ENCODE measurements at regions not wholly inside any gene's neighbourhood (a gene's known extent, or its start where the extent isn't known, plus 50 kb on each side); places are given as distances from the start of the nearest gene placed in this dataset.

DNA sequence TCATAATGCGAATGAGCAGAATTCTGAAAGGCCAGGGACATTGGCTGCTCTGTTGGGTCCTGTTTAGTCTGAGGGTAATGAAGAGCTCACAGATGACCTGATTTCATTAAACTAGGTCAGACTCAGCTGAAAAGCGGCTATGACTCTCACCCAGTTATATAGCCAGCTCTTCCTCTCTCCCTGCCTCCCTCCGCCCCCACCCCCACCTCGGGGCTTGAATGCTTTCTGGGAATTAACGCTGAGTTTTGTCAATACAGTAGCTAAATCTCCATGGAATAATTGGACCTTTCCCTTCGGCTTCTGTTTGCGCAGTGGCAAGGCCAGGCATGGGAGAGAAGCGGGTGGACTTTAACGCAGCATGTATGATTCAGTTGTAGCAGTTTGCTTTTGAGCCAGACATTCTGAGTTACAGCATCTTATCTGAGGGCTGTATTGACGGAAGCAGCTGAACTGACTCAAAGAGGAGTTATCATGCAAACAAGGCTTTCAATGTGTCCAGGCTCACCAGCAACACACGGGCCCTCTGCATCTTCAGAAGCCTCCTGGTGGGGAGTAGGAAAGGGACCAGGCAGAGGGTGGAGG, 110.6 kb downstream of the MYCN start:
- 65% methylated on average over 11 of the region's 11 CpGs for WGBS
- no peaks in the 10 kb centered on the region for H3K36me3 ChIP-seq
- H3K4me3 ChIP-seq = no peak overlapping the region
- DNase-seq (ENCODE audit: low spot score) = no peak
- no peaks in the 10 kb centered on the region for H3K9me3 ChIP-seq
- no peaks in the 10 kb centered on the region for H3K4me1 ChIP-seq (replicated peaks)
- no peak overlapping the region for H3K27ac ChIP-seq
- intact Hi-C loops (cut with DNase I) = no loop called here
- H3K27me3 ChIP-seq (replicated peaks; ENCODE audit: insufficient read depth) = no peaks in the 10 kb centered on the region
- no peak for TF ChIP-seq POLR2A (IDR thresholded peaks at IDR 0.05)
- TF ChIP-seq, protein P1, sequence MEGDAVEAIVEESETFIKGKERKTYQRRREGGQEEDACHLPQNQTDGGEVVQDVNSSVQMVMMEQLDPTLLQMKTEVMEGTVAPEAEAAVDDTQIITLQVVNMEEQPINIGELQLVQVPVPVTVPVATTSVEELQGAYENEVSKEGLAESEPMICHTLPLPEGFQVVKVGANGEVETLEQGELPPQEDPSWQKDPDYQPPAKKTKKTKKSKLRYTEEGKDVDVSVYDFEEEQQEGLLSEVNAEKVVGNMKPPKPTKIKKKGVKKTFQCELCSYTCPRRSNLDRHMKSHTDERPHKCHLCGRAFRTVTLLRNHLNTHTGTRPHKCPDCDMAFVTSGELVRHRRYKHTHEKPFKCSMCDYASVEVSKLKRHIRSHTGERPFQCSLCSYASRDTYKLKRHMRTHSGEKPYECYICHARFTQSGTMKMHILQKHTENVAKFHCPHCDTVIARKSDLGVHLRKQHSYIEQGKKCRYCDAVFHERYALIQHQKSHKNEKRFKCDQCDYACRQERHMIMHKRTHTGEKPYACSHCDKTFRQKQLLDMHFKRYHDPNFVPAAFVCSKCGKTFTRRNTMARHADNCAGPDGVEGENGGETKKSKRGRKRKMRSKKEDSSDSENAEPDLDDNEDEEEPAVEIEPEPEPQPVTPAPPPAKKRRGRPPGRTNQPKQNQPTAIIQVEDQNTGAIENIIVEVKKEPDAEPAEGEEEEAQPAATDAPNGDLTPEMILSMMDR (IDR thresholded peaks at IDR 0.05) = no peak
- no peak for TF ChIP-seq POLR2AphosphoS5 (IDR thresholded peaks at IDR 0.05)

DNA sequence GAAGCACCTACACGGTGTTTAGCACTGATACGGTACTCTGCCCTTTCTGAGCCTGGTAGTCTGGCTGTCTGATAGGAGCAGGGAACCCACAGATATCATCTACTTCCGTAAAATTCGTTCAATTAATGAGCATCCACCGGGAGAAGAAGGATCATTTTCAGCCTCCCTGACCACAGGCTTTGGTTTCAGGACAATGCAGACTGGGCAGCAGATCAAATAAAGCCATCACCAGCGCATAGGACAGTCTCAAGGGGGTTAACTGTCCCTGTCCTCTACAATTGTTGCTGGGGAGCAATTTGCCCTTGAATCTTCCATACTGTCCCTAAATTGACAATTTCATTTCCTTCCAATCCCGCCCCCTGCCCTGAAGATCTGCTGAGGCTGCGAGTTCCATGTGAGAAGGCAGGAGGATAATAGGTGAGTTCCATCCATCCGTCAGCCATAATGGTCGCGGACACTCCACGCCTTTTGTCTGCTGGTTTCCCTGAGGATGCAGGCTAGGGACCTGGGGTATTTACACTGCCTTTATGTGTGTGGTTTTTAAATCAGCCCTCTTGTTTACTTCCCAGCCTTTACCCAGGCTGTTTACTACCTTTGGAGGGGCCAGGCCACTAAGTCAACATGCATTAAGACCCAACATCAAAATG, 110.0 kb downstream of the MYCN start:
- no peaks in the 10 kb centered on the region for H3K27me3 ChIP-seq (replicated peaks; ENCODE audit: insufficient read depth)
- no peak overlapping the region for H3K4me3 ChIP-seq
- no peaks in the 10 kb centered on the region for H3K4me1 ChIP-seq (replicated peaks)
- no peak overlapping the region for H3K27ac ChIP-seq
- H3K36me3 ChIP-seq = no peaks in the 10 kb centered on the region
- 81% methylated on average over 12 of the region's 12 CpGs for WGBS
- DNase-seq (ENCODE audit: low spot score) = no peak
- TF ChIP-seq POLR2AphosphoS5 (IDR thresholded peaks at IDR 0.05) (no peak), POLR2A (IDR thresholded peaks at IDR 0.05) (no peak)
- TF ChIP-seq, protein P1 (IDR thresholded peaks at IDR 0.05) = no peak
- no peaks in the 10 kb centered on the region for H3K9me3 ChIP-seq
- intact Hi-C loops (cut with DNase I) = no loop called here

DNA sequence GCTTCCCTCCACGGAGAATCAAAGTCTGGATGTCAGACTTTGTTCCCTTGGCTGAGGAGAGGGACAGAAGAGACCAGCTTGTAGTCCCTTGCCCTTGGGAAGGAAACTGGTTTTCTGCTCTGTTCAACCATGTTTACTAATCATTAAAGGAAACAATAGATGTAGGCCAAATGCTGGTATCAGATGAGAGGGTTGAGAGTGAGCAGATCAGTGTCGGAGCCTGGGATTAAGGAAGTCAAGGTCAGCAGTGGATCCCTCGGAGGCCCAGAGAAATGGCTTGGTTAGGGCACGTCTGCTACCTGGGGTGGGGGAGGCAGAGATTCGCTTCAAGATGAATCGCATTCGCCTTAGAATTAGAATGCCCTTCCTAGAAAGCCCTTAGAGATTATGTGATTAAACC, 109.1 kb downstream of the MYCN start:
- Histone ChIP-seq H3K9me3 (no peaks in the 10 kb centered on the region), H3K27me3 (replicated peaks; ENCODE audit: insufficient read depth) (no peaks in the 10 kb centered on the region), H3K36me3 (no peaks in the 10 kb centered on the region), H3K27ac (no peak overlapping the region), H3K4me1 (replicated peaks) (no peaks in the 10 kb centered on the region), H3K4me3 (no peak overlapping the region)
- TF ChIP-seq POLR2A (IDR thresholded peaks at IDR 0.05) (no peak), POLR2AphosphoS5 (IDR thresholded peaks at IDR 0.05) (no peak)
- TF ChIP-seq, protein P1 (IDR thresholded peaks at IDR 0.05) = no peak
- 81% methylated on average over 7 of the region's 7 CpGs for whole genome bisulfite sequencing
- DNase-seq (ENCODE audit: low spot score) = no peak
- intact Hi-C loops (cut with DNase I) = no loop called here

DNA sequence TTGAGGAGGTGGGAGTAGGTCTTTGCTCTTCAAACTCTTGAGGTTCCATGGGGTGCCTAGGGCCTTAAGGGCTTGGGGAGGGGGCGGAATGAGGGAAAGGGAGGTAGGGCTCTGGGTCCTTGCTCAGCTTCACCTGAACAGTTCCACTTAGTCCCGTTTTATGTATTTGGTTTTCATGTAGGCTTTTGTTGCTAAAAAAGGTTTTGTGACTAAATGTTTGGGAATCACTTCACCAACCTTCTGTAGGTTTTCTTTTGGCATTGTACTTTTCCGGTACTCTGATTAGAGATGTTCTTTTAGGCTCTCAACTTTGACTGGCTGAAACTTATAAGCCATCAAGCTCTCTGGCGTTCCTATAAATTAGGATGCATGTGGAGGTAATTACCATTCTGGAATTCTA, 108.1 kb downstream of the MYCN start:
- Histone ChIP-seq H3K36me3 (no peaks in the 10 kb centered on the region), H3K27me3 (replicated peaks; ENCODE audit: insufficient read depth) (no peaks in the 10 kb centered on the region), H3K27ac (no peak overlapping the region), H3K9me3 (no peaks in the 10 kb centered on the region), H3K4me1 (replicated peaks) (no peaks in the 10 kb centered on the region), H3K4me3 (no peak overlapping the region)
- intact Hi-C loops (cut with DNase I) = no loop called here
- 90% methylated on average over 4 of the region's 4 CpGs for WGBS
- DNase-seq (ENCODE audit: low spot score) = no peak
- TF ChIP-seq POLR2A (IDR thresholded peaks at IDR 0.05) (no peak), POLR2AphosphoS5 (IDR thresholded peaks at IDR 0.05) (no peak)
- TF ChIP-seq, protein P1 (IDR thresholded peaks at IDR 0.05) = no peak

DNA sequence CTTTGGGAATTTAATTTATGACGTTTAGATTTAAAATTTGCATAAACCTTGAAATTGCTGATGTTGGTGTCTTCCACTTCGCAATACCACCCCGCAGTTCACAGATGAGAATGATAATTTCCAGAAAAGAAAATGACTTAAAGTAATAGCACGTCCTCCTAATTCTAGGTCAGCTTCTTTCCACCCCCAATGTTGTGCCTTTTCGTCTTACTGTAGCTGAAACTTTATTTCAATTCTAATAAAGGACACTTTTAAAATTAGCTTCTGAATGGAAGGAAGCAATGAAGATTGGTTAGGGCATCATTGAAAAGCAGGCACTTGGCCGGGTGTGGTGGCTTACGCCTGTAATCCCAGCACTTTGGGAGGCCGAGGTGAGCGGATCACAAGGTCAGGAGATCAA, 107.4 kb downstream of the MYCN start:
- Histone ChIP-seq H3K4me3 (no peak overlapping the region), H3K27me3 (replicated peaks; ENCODE audit: insufficient read depth) (no peaks in the 10 kb centered on the region), H3K36me3 (no peaks in the 10 kb centered on the region), H3K9me3 (no peaks in the 10 kb centered on the region), H3K4me1 (replicated peaks) (no peaks in the 10 kb centered on the region), H3K27ac (no peak overlapping the region)
- no peak for TF ChIP-seq POLR2AphosphoS5 (IDR thresholded peaks at IDR 0.05)
- TF ChIP-seq, protein P1 (IDR thresholded peaks at IDR 0.05) = no peak
- no peak for TF ChIP-seq POLR2A (IDR thresholded peaks at IDR 0.05)
- DNase-seq (ENCODE audit: low spot score) = no peak
- WGBS = 90% methylated on average over 9 of the region's 9 CpGs
- intact Hi-C loops (cut with DNase I) = no loop called here
